GM06990 (cell line): ENCODE measurements at regions not wholly inside any gene's neighbourhood (a gene's known extent, or its start where the extent isn't known, plus 50 kb on each side); places are given as distances from the start of the nearest gene placed in this dataset.

ENCODE experiments used
- DNase-seq: peaks from one replicate; pipeline ENCODE4 v3.0.0-alpha.2; 2011; ENCODE audit not compliant: insufficient read length; ENCODE audit errors: extremely low read depth
- H3K27me3 ChIP-seq: replicated peaks from 2 replicates; pipeline ENCODE4 v1.6.0; 2011; ENCODE audit warnings: low read length; ENCODE audit not compliant: control insufficient read depth, insufficient read depth
- H3K36me3 ChIP-seq: 2 replicates; pipeline ENCODE4 v1.5.1; 2011; ENCODE audit warnings: low read length; ENCODE audit not compliant: control insufficient read depth, insufficient read depth
- H3K4me3 ChIP-seq: replicated peaks from 2 replicates; pipeline ENCODE4 v1.5.1; 2011; ENCODE audit warnings: low read depth, mild to moderate bottlenecking, control low read depth, low read length
- TF ChIP-seq, protein P1 (sequence below): IDR thresholded peaks from 2 replicates; pipeline ENCODE4 v1.5.1; 2011; ENCODE audit warnings: low read length, control low read depth, mild to moderate bottlenecking, inconsistent platforms; ENCODE audit not compliant: insufficient read depth, poor library complexity, severe bottlenecking

GRCh38 chr20:60113024-60113724 is 155.0 kb downstream of the CDH26 start:
- Histone ChIP-seq H3K4me3 (no peak overlapping the region), H3K36me3 (no peaks in the 10 kb centered on the region), H3K27me3 (no peaks in the 10 kb centered on the region)
- no peak for DNase-seq
- TF ChIP-seq, protein P1, sequence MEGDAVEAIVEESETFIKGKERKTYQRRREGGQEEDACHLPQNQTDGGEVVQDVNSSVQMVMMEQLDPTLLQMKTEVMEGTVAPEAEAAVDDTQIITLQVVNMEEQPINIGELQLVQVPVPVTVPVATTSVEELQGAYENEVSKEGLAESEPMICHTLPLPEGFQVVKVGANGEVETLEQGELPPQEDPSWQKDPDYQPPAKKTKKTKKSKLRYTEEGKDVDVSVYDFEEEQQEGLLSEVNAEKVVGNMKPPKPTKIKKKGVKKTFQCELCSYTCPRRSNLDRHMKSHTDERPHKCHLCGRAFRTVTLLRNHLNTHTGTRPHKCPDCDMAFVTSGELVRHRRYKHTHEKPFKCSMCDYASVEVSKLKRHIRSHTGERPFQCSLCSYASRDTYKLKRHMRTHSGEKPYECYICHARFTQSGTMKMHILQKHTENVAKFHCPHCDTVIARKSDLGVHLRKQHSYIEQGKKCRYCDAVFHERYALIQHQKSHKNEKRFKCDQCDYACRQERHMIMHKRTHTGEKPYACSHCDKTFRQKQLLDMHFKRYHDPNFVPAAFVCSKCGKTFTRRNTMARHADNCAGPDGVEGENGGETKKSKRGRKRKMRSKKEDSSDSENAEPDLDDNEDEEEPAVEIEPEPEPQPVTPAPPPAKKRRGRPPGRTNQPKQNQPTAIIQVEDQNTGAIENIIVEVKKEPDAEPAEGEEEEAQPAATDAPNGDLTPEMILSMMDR, result no peak

DNA sequence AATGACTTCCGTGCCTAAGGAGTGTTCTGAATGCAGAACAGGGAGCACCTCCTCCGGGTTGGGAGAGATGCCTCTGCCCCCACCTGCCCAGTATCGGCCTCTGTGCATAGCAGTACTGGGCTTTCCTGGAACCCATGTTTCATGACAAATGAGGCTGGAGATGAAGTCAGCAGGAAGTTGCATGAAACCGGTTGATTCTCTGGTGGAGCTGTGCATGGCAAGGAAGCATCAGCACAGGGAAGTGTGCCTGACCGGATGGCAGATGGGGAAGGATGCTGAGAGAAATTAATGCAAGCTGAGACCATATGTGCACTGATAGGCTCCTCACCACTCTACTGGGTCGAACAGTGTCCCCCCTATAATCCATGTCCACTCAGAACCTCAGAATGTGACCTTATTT is 155.5 kb downstream of the CDH26 start:
- DNase-seq, result no peak
- no peak overlapping the region for H3K4me3 ChIP-seq
- TF ChIP-seq, protein P1, result no peak
- H3K36me3 ChIP-seq, result no peaks in the 10 kb centered on the region
- H3K27me3 ChIP-seq, result no peaks in the 10 kb centered on the region

DNA sequence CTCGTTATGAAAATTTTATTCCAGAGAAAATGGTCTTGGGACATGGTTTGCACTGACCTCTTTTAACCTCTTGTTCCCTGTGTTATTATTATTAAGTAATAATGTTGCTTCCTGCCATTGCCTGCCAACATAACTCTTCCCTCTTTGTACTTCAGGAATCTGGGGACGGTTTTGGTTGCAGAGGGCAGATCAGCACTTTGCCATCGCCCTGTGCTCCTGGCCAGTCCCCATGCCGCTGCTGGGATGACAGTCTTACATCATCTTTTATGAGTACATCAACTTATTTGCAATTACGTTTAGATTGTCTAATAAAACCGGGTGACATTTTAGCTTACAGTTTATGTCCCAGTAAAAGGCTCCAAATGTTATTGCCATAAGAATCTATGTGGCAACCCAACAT is 157.2 kb downstream of the CDH26 start:
- TF ChIP-seq, protein P1, result no peak
- no peaks in the 10 kb centered on the region for H3K36me3 ChIP-seq
- H3K4me3 ChIP-seq, result no peak overlapping the region
- no peak for DNase-seq
- H3K27me3 ChIP-seq, result no peaks in the 10 kb centered on the region

DNA sequence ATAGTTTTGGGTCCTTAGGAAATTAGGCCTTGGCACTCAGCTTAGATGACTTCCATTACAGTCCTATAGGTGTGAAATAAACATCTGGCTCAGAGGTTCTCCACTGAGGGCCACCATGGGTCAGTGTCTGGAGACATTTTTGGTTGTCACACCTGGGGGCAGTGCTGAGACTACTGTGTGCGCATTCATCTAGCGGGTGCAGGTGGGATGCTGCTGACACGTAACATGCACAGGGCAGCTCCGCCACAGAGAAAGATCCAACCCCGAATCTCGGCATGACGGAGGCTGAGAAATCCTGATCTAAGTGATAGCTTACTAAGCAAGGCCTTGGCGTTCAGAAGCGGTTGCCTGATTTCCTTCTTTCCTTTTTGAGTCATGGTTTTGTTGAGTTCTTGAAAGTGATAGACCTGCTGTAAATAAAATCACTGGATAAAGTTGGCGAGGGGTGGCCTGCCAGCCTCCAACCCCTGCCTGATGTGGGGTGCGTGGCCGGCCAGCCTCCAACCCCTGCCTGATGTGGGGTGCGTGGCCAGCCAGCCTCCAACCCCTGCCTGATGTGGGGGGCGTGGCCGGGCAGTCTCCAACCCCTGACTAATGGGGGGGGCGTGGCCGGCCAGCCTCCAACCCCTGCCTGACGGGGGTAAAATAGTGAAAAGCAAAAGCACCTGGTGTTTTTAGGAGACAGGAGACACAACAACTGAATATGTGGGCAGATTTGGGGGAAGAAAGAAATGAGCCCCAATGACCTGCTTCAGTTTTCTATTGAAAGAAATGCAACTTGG is 158.1 kb downstream of the CDH26 start:
- H3K36me3 ChIP-seq, result no peaks in the 10 kb centered on the region
- H3K4me3 ChIP-seq, result no peak overlapping the region
- TF ChIP-seq, protein P1, result no peak
- no peaks in the 10 kb centered on the region for H3K27me3 ChIP-seq
- no peak for DNase-seq

- no peak overlapping the region for H3K4me3 ChIP-seq
- no peaks in the 10 kb centered on the region for H3K36me3 ChIP-seq
- TF ChIP-seq, protein P1, result no peak
- no peaks in the 10 kb centered on the region for H3K27me3 ChIP-seq
- no peak for DNase-seq
Observed at GRCh38 chr20:60117065-60117464, 158.8 kb downstream of the CDH26 start.

- Histone ChIP-seq H3K36me3 (no peaks in the 10 kb centered on the region), H3K27me3 (no peaks in the 10 kb centered on the region), H3K4me3 (no peak overlapping the region)
- no peak for DNase-seq
- TF ChIP-seq, protein P1, result no peak
Observed at GRCh38 chr20:60121903-60122302, 163.7 kb downstream of the CDH26 start.
